Activated naive CD8-positive, alpha-beta T cell treated with anti-CD3 and anti-CD28 coated beads for 36 hours (primary cell): ENCODE measurements at regions not wholly inside any gene's neighbourhood (a gene's known extent, or its start where the extent isn't known, plus 50 kb on each side); places are given as distances from the start of the nearest gene placed in this dataset.
"Not testable (repeated sequence)": the region's sequence is repeated elsewhere in the genome, so short reads cannot be mapped to it uniquely, and the experiment has no call there.

Experiments used
- DNase-seq: peaks from one replicate; pipeline ENCODE4 v3.0.0; 2021
- H3K27ac Mint-ChIP-seq: one replicate; pipeline ENCODE4 v1.8.0; 2022; ENCODE audit warnings: mild to moderate bottlenecking, moderate library complexity, mixed read lengths
- H3K27me3 Mint-ChIP-seq: one replicate; pipeline ENCODE4 v1.8.0; 2022; ENCODE audit warnings: mild to moderate bottlenecking, mixed read lengths
- H3K36me3 Mint-ChIP-seq: one replicate; pipeline ENCODE4 v1.8.0; 2021; ENCODE audit warnings: mild to moderate bottlenecking, mixed read lengths
- H3K4me1 Mint-ChIP-seq: one replicate; pipeline ENCODE4 v1.8.0; 2021; ENCODE audit warnings: mixed read lengths
- H3K4me3 Mint-ChIP-seq: one replicate; pipeline ENCODE4 v1.8.0; 2022; ENCODE audit warnings: mild to moderate bottlenecking, moderate library complexity, mixed read lengths
- H3K9me3 Mint-ChIP-seq: one replicate; pipeline ENCODE4 v1.8.0; 2022; ENCODE audit warnings: mixed read lengths

- Mint-ChIP-seq H3K27ac (no peak overlapping the region), H3K36me3 (no peaks in the 10 kb centered on the region), H3K4me3 (no peak overlapping the region), H3K4me1 (no peaks in the 10 kb centered on the region), H3K27me3 (no peaks in the 10 kb centered on the region), H3K9me3 (peaks cover 4% of the 10 kb centered on the region)
- DNase-seq: no peak
Measured at GRCh38 chr9:13810510-13810909, 503.4 kb downstream of the NFIB start.

- no peak overlapping the region for H3K27ac Mint-ChIP-seq
- peaks cover 3% of the 10 kb centered on the region for H3K9me3 Mint-ChIP-seq
- no peaks in the 10 kb centered on the region for H3K27me3 Mint-ChIP-seq
- no peaks in the 10 kb centered on the region for H3K36me3 Mint-ChIP-seq
- no peak for DNase-seq
- H3K4me1 Mint-ChIP-seq: no peaks in the 10 kb centered on the region
- H3K4me3 Mint-ChIP-seq: no peak overlapping the region
Measured at GRCh38 chr9:13809401-13809800, 504.5 kb downstream of the NFIB start.

GRCh38 chr9:13807118-13807517 is 506.8 kb downstream of the NFIB start:
- Mint-ChIP-seq H3K9me3 (peaks cover 3% of the 10 kb centered on the region), H3K4me1 (no peaks in the 10 kb centered on the region), H3K36me3 (no peaks in the 10 kb centered on the region), H3K4me3 (no peak overlapping the region), H3K27me3 (no peaks in the 10 kb centered on the region), H3K27ac (no peak overlapping the region)
- no peak for DNase-seq

GRCh38 chr9:13806714-13807113 is 507.2 kb downstream of the NFIB start:
- DNase-seq: no peak
- H3K9me3 Mint-ChIP-seq: peaks cover 3% of the 10 kb centered on the region
- H3K27me3 Mint-ChIP-seq: no peaks in the 10 kb centered on the region
- no peak overlapping the region for H3K27ac Mint-ChIP-seq
- H3K36me3 Mint-ChIP-seq: no peaks in the 10 kb centered on the region
- H3K4me1 Mint-ChIP-seq: no peaks in the 10 kb centered on the region
- no peak overlapping the region for H3K4me3 Mint-ChIP-seq

GRCh38 chr9:13805546-13805945 is 508.4 kb downstream of the NFIB start:
- Mint-ChIP-seq H3K27me3 (no peaks in the 10 kb centered on the region), H3K4me1 (no peaks in the 10 kb centered on the region), H3K27ac (no peak overlapping the region), H3K4me3 (no peak overlapping the region), H3K9me3 (peaks cover 3% of the 10 kb centered on the region), H3K36me3 (no peaks in the 10 kb centered on the region)
- DNase-seq: no peak

- no peak overlapping the region for H3K4me3 Mint-ChIP-seq
Measured at GRCh38 chr9:13804532-13804931, 509.4 kb downstream of the NFIB start.

GRCh38 chr9:13800776-13801175 is 513.2 kb downstream of the NFIB start:
- peaks cover 14% of the 10 kb centered on the region for H3K9me3 Mint-ChIP-seq
- no peaks in the 10 kb centered on the region for H3K36me3 Mint-ChIP-seq
- H3K4me1 Mint-ChIP-seq: no peaks in the 10 kb centered on the region
- H3K27me3 Mint-ChIP-seq: no peaks in the 10 kb centered on the region
- no peak for DNase-seq
- no peak overlapping the region for H3K27ac Mint-ChIP-seq
- H3K4me3 Mint-ChIP-seq: no peak overlapping the region

More at GRCh38 chr9:13804532-13804931, 509.4 kb downstream of the NFIB start:
- Mint-ChIP-seq H3K4me1 (no peaks in the 10 kb centered on the region), H3K27ac (no peak overlapping the region), H3K9me3 (peaks cover 3% of the 10 kb centered on the region), H3K36me3 (no peaks in the 10 kb centered on the region), H3K27me3 (no peaks in the 10 kb centered on the region)
- DNase-seq: no peak

- not testable (repeated sequence) for H3K36me3 Mint-ChIP-seq, H3K27ac Mint-ChIP-seq, H3K27me3 Mint-ChIP-seq, H3K4me1 Mint-ChIP-seq, H3K4me3 Mint-ChIP-seq, DNase-seq
- peaks cover 27% of the 10 kb centered on the region for H3K9me3 Mint-ChIP-seq
Measured at GRCh38 chr9:13797701-13798100, 516.2 kb downstream of the NFIB start.

GRCh38 chr9:13791816-13792215 is 512.3 kb upstream of the MPDZ start:
- H3K36me3 Mint-ChIP-seq: no peaks in the 10 kb centered on the region
- no peak overlapping the region for H3K4me3 Mint-ChIP-seq
- H3K27ac Mint-ChIP-seq: no peak overlapping the region
- DNase-seq: no peak
- no peaks in the 10 kb centered on the region for H3K27me3 Mint-ChIP-seq
- peaks cover 21% of the 10 kb centered on the region for H3K9me3 Mint-ChIP-seq
- H3K4me1 Mint-ChIP-seq: no peaks in the 10 kb centered on the region

GRCh38 chr9:13790055-13790454 is 510.6 kb upstream of the MPDZ start:
- H3K36me3 Mint-ChIP-seq: no peaks in the 10 kb centered on the region
- no peak overlapping the region for H3K27ac Mint-ChIP-seq
- peaks cover 13% of the 10 kb centered on the region for H3K9me3 Mint-ChIP-seq
- H3K4me1 Mint-ChIP-seq: no peaks in the 10 kb centered on the region
- H3K27me3 Mint-ChIP-seq: no peaks in the 10 kb centered on the region
- no peak for DNase-seq
- H3K4me3 Mint-ChIP-seq: no peak overlapping the region

- H3K4me3 Mint-ChIP-seq: no peak overlapping the region
- H3K9me3 Mint-ChIP-seq: peaks cover 4% of the 10 kb centered on the region
- no peaks in the 10 kb centered on the region for H3K27me3 Mint-ChIP-seq
- no peak overlapping the region for H3K27ac Mint-ChIP-seq
- no peak for DNase-seq
- no peaks in the 10 kb centered on the region for H3K4me1 Mint-ChIP-seq
- no peaks in the 10 kb centered on the region for H3K36me3 Mint-ChIP-seq
Measured at GRCh38 chr9:13787234-13787833, 507.8 kb upstream of the MPDZ start.

GRCh38 chr9:13786711-13787110 is 507.2 kb upstream of the MPDZ start:
- Mint-ChIP-seq H3K9me3 (peaks cover 4% of the 10 kb centered on the region), H3K36me3 (no peaks in the 10 kb centered on the region), H3K4me3 (no peak overlapping the region), H3K27ac (no peak overlapping the region), H3K4me1 (no peaks in the 10 kb centered on the region), H3K27me3 (no peaks in the 10 kb centered on the region)
- DNase-seq: no peak

GRCh38 chr9:13786131-13786530 is 506.6 kb upstream of the MPDZ start:
- DNase-seq: no peak
- H3K27me3 Mint-ChIP-seq: no peaks in the 10 kb centered on the region
- H3K27ac Mint-ChIP-seq: no peak overlapping the region
- H3K4me1 Mint-ChIP-seq: no peaks in the 10 kb centered on the region
- H3K9me3 Mint-ChIP-seq: peaks cover 4% of the 10 kb centered on the region
- no peak overlapping the region for H3K4me3 Mint-ChIP-seq
- no peaks in the 10 kb centered on the region for H3K36me3 Mint-ChIP-seq

GRCh38 chr9:13779106-13779505 is 499.6 kb upstream of the MPDZ start:
- Mint-ChIP-seq H3K4me3 (no peak overlapping the region), H3K36me3 (no peaks in the 10 kb centered on the region), H3K4me1 (no peaks in the 10 kb centered on the region), H3K9me3 (peaks cover 2% of the 10 kb centered on the region), H3K27ac (no peak overlapping the region), H3K27me3 (no peaks in the 10 kb centered on the region)
- no peak for DNase-seq

- no peaks in the 10 kb centered on the region for H3K4me1 Mint-ChIP-seq
- no peak for DNase-seq
- H3K36me3 Mint-ChIP-seq: no peaks in the 10 kb centered on the region
- no peak overlapping the region for H3K4me3 Mint-ChIP-seq
- H3K27ac Mint-ChIP-seq: peak overlapping the region; percentile 8
- no peaks in the 10 kb centered on the region for H3K27me3 Mint-ChIP-seq
- peaks cover 2% of the 10 kb centered on the region for H3K9me3 Mint-ChIP-seq
Measured at GRCh38 chr9:13778631-13779030, 499.1 kb upstream of the MPDZ start.

GRCh38 chr9:13770956-13771355 is 491.5 kb upstream of the MPDZ start:
- Mint-ChIP-seq H3K27ac (no peak overlapping the region), H3K4me1 (no peaks in the 10 kb centered on the region), H3K27me3 (no peaks in the 10 kb centered on the region), H3K4me3 (no peak overlapping the region), H3K9me3 (no peaks in the 10 kb centered on the region), H3K36me3 (no peaks in the 10 kb centered on the region)
- DNase-seq: no peak
